Testis (tissue), 2 donors: ENCODE measurements at regions not wholly inside any gene's neighbourhood (a gene's known extent, or its start where the extent isn't known, plus 50 kb on each side); places are given as distances from the start of the nearest gene placed in this dataset.

Experiments used
- CTCF ChIP-seq, 3 experiments: fragments of 450-650 bp in 2 of 3; fragments of 200-600 bp in 1 of 3; sonication (generic) in 1 of 3; IDR thresholded peaks; one replicate each; pipeline ENCODE4 v1.5.1; 2016 to 2019; ENCODE audit warnings: antibody characterized with exemption in 3 of 3, mild to moderate bottlenecking in 2 of 3, moderate library complexity in 1 of 3
- POLR2A ChIP-seq: fragments of 450-650 bp; IDR thresholded peaks from one replicate; pipeline ENCODE4 v1.6.1; 2017; ENCODE audit warnings: antibody characterized with exemption, mild to moderate bottlenecking, moderate library complexity

DNA sequence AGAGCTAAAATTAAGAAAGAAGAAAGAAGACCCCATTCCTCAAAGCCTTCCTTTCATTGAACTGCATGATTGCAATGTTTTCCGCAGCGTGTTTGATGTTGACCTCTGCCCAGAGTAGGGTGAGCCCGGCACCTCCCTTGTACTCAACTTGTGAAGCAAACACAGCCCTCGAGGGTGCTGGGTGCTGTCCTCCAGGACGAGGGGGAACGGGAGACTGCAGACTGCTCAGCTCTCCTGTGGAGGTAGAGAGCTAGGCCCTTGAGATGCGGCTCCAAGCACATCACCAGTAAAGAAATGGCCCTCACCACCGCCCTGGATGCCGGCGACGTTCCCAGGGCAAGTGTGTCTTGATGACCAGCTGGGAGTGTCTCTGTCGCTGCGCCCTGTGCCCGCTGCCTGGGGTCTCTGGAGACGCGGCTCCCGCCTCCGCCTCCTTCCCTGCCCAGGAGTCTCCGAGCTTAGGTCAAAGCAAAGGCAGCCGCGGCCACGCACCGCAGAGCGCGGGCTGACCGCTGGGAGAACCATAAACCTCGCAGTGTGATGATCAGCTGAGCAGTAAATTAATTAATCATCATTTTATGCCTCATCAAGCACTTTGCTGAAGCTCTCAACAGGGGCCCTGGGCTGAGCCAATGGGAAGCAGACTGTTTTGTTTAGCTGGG lies 108.7 kb downstream of the IRX2 start:
- TF ChIP-seq POLR2A, result no peak
- TF ChIP-seq CTCF (IDR thresholded peaks at IDR 0.05), result no peak
